HCT116 (cell line): ENCODE measurements at regions not wholly inside any gene's neighbourhood (a gene's known extent, or its start where the extent isn't known, plus 50 kb on each side); places are given as distances from the start of the nearest gene placed in this dataset.

Source experiments
- ATAC-seq: fragments of 200-7000 bp; cut with Tn5 transposase; 2 replicates; pipeline ENCODE4 v1.9.1; 2020; ENCODE audit warnings: mild to moderate bottlenecking, moderate library complexity
- BruUV-seq: library from RNA; stranded (reverse); fragments of 400-500 nt; replicated peaks from 2 replicates; lab custom pipeline; 2021; lab: Mats Ljungman, UMichigan
- CTCF ChIA-PET: fragments of 300-600 bp; sonication (Branson Sonifier 250); formaldehyde crosslinking; loops from one replicate; lab custom pipeline; 2021; ENCODE audit warnings: antibody characterized with exemption; lab: Charles Lee
- POLR2A ChIA-PET: fragments of 300-600, 350-600 bp; sonication (Branson Sonifier 250); formaldehyde crosslinking; loops from one replicate; lab custom pipeline; 2021; ENCODE audit warnings: antibody characterized with exemption; lab: Charles Lee
- RAD21 ChIA-PET, 2 experiments: fragments of 300-600 bp; sonication (Branson Sonifier 250); formaldehyde crosslinking; loops; one replicate each; lab custom pipeline; 2023; ENCODE audit warnings: low total read pairs in 2 of 2; ENCODE audit not compliant: uncharacterized antibody in 2 of 2, unreplicated experiment in 2 of 2, low non-redundant PET in 1 of 2; lab: Charles Lee
- DNase-seq: peaks from one replicate; pipeline ENCODE4 v3.0.0-alpha.2; 2010; ENCODE audit warnings: low read depth, low spot score
- H2AFZ ChIP-seq: fragments of 200-600 bp; shearing (Covaris generic), sonication (generic); 2 replicates; pipeline ENCODE4 v1.6.1; 2017; ENCODE audit warnings: low read depth, mixed run types, mixed read lengths, antibody characterized with exemption, low read length; ENCODE audit not compliant: poor library complexity, severe bottlenecking
- H3K27ac ChIP-seq: 2 replicates; pipeline ENCODE4 v1.5.1; 2012; ENCODE audit warnings: low read depth, low read length
- H3K27me3 ChIP-seq: fragments of 200-600 bp; sonication (generic); 2 replicates; pipeline ENCODE4 v1.6.1; 2016; ENCODE audit warnings: mixed run types, low read length, mixed read lengths; ENCODE audit not compliant: insufficient read depth
- H3K36me3 ChIP-seq, 2 experiments: fragments of 200-500 bp in 1 of 2; fragments of 200-600 bp in 1 of 2; sonication (Bioruptor generic) in 1 of 2; sonication (generic) in 1 of 2; 2 replicates each; pipeline versions ENCODE4 v1.5.1 to v1.6.1; 2014 to 2016; ENCODE audit warnings: low read length in 2 of 2, inconsistent platforms in 1 of 2, mixed read lengths in 1 of 2, mixed run types in 1 of 2; ENCODE audit not compliant: insufficient read depth in 2 of 2, control insufficient read depth in 1 of 2
- H3K4me1 ChIP-seq, 2 experiments: fragments of 200-600 bp in 1 of 2; sonication (generic) in 1 of 2; 2 replicates each; pipeline versions ENCODE4 v1.5.1 to v1.6.1; 2012 to 2017; ENCODE audit warnings: low read length in 2 of 2, inconsistent platforms in 1 of 2, mild to moderate bottlenecking in 1 of 2, mixed read lengths in 1 of 2, mixed run types in 1 of 2, moderate library complexity in 1 of 2; ENCODE audit not compliant: insufficient read depth in 2 of 2, control insufficient read depth in 1 of 2
- H3K4me2 ChIP-seq: fragments of 200-600 bp; sonication (generic); 2 replicates; pipeline ENCODE4 v1.6.1; 2017; ENCODE audit warnings: mixed run types, low read length, mixed read lengths
- H3K4me3 ChIP-seq, 2 experiments: fragments of 200-600 bp in 1 of 2; sonication (generic) in 1 of 2; replicated peaks in 1 of 2; 2 replicates each; pipeline ENCODE4 v1.5.1; 2011 to 2016; ENCODE audit warnings: low read length in 2 of 2, control low read depth in 1 of 2, low read depth in 1 of 2, mild to moderate bottlenecking in 1 of 2, mixed read lengths in 1 of 2, mixed run types in 1 of 2
- H3K79me2 ChIP-seq: fragments of 200-600 bp; sonication (generic); 2 replicates; pipeline ENCODE4 v1.6.1; 2017; ENCODE audit warnings: mild to moderate bottlenecking, mixed run types, low read length, moderate library complexity, mixed read lengths; ENCODE audit not compliant: insufficient read depth
- H3K9ac ChIP-seq: fragments of 200-600 bp; sonication (generic); 2 replicates; pipeline ENCODE4 v1.6.1; 2016; ENCODE audit warnings: low read length, mixed read lengths
- H3K9me2 ChIP-seq: fragments of 200-600 bp; sonication (generic), shearing (Covaris generic); 2 replicates; pipeline ENCODE4 v1.6.1; 2017; ENCODE audit warnings: mixed run types, mild to moderate bottlenecking, moderate library complexity; ENCODE audit not compliant: insufficient read depth
- H3K9me3 ChIP-seq, 2 experiments: fragments of 200-500 bp in 1 of 2; fragments of 200-600 bp in 1 of 2; sonication (Bioruptor generic) in 1 of 2; sonication (generic) in 1 of 2; 2 replicates each; pipeline ENCODE4 v1.6.1; 2014 to 2017; ENCODE audit warnings: low read length in 2 of 2, mixed read lengths in 2 of 2, inconsistent platforms in 1 of 2, low read depth in 1 of 2, mild to moderate bottlenecking in 1 of 2, mixed run types in 1 of 2, moderate library complexity in 1 of 2; ENCODE audit not compliant: control insufficient read depth in 1 of 2, insufficient read depth in 1 of 2
- H4K20me1 ChIP-seq: fragments of 200-600 bp; sonication (generic), shearing (Covaris generic); 2 replicates; pipeline ENCODE4 v1.6.1; 2017; ENCODE audit warnings: mixed run types, mild to moderate bottlenecking, moderate library complexity; ENCODE audit not compliant: insufficient read depth
- CEBPB ChIP-seq: IDR thresholded peaks from 2 replicates; pipeline ENCODE4 v1.6.1; 2012; ENCODE audit warnings: low read depth
- EGR1 ChIP-seq: IDR thresholded peaks from 2 replicates; pipeline ENCODE4 v1.6.1; 2012; ENCODE audit warnings: low read depth
- ELF1 ChIP-seq: IDR thresholded peaks from 2 replicates; pipeline ENCODE4 v1.6.1; 2012; ENCODE audit warnings: low read depth, borderline replicate concordance
- EZH2phosphoT487 ChIP-seq: fragments of 200-600 bp; IDR thresholded peaks from 2 replicates; pipeline ENCODE4 v1.6.1; 2018; ENCODE audit warnings: antibody characterized with exemption, borderline replicate concordance
- FOSL1 ChIP-seq: IDR thresholded peaks from 2 replicates; pipeline ENCODE4 v1.6.1; 2012; ENCODE audit warnings: low read depth
- POLR2A ChIP-seq: IDR thresholded peaks from 2 replicates; pipeline ENCODE4 v1.7.0; 2011; ENCODE audit warnings: borderline replicate concordance; ENCODE audit not compliant: insufficient read depth, insufficient read length; ENCODE audit errors: extremely low read depth
- RAD21 ChIP-seq: IDR thresholded peaks from 2 replicates; pipeline ENCODE4 v1.6.1; 2012; ENCODE audit warnings: low read depth, mild to moderate bottlenecking
- SIN3A ChIP-seq: IDR thresholded peaks from 2 replicates; pipeline ENCODE4 v1.6.1; 2012; ENCODE audit warnings: low read depth
- TCF7L2 ChIP-seq: IDR thresholded peaks from 2 replicates; pipeline ENCODE4 v1.7.0; 2011; ENCODE audit warnings: borderline replicate concordance, inconsistent platforms; ENCODE audit not compliant: insufficient read depth, insufficient read length; ENCODE audit errors: extremely low read depth
- ZFX ChIP-seq: fragments of 450-650 bp; IDR thresholded peaks from 2 replicates; pipeline ENCODE4 v1.6.1; 2017
- ZNF274 ChIP-seq: fragments of 200-500 bp; sonication (Bioruptor generic); IDR thresholded peaks from 2 replicates; pipeline ENCODE4 v1.6.1; 2014; ENCODE audit warnings: mild to moderate bottlenecking, low read depth, low read length, inconsistent platforms
- intact Hi-C: fragments of 100-400 bp; cut with micrococcal nuclease; formaldehyde crosslinking; loops from 2 replicates; pipeline ENCODE4 v1.10.0; 2022
- TF ChIP-seq, protein P1 (sequence below): IDR thresholded peaks from 2 replicates; pipeline ENCODE4 v1.6.1; 2012
- TF ChIP-seq, protein P2 (sequence below), 3 experiments: fragments of 200-600 bp in 1 of 3; sonication (generic) in 1 of 3; IDR thresholded peaks in 2 of 3; conservative IDR thresholded peaks in 1 of 3; 2 replicates each; pipeline ENCODE4 v1.5.1; 2012 to 2017; ENCODE audit warnings: low read depth in 2 of 3, low read length in 2 of 3, antibody characterized with exemption in 1 of 3, borderline replicate concordance in 1 of 3, control low read depth in 1 of 3, mild to moderate bottlenecking in 1 of 3, mixed read lengths in 1 of 3, mixed run types in 1 of 3, moderate library complexity in 1 of 3; ENCODE audit not compliant: insufficient read depth in 1 of 3
- TF ChIP-seq, protein P3 (sequence below): IDR thresholded peaks from 2 replicates; pipeline ENCODE4 v1.6.1; 2012; ENCODE audit warnings: low read depth

DNA sequence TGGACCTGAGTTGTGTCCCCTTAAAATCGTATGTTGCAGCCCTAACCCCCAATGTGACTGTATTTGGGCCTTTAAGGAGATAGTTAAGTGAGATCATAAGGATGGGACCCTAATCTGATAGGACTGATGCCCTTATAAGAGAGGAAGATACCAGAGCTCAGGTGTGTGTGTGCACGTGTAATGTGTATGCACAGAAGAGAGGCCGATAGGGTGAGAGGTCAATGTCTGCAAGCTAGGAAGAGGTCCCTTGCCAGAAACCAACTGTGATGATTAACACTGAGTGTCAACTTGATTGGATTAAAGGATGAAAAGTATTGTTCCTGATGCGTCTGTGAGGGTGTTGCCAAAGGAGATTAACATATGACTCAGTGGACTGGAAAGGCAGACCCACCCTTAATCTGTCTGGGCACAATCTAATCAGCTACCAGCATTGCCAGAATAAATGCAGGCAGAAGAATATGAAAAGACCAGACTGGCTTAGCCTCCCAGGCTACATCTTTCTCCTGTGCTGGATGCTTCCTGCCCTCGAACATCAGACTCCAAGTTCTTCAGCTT is 299.8 kb downstream of the LRFN2 start:
- RAD21 ChIA-PET, result no interaction called here
- no peak overlapping the region for H3K9ac ChIP-seq
- BruUV-seq, result no TSS peak
- DNase-seq (no peak), ATAC-seq (no peak)
- CTCF ChIA-PET, result no interaction called here
- H4K20me1 ChIP-seq, result no peaks in the 10 kb centered on the region
- peaks cover 78% of the 10 kb centered on the region for H3K27me3 ChIP-seq
- no peaks in the 10 kb centered on the region for H3K9me3 ChIP-seq
- H3K4me3 ChIP-seq, result no peak overlapping the region
- H3K79me2 ChIP-seq, result no peaks in the 10 kb centered on the region
- no peaks in the 10 kb centered on the region for H3K9me2 ChIP-seq
- intact Hi-C loops, result no loop called here
- H2AFZ ChIP-seq, result no peak overlapping the region
- TF ChIP-seq TCF7L2, result no peak
- TF ChIP-seq EGR1, result no peak
- no peak for TF ChIP-seq CEBPB
- no peak for TF ChIP-seq RAD21
- no peak for TF ChIP-seq ZNF274
- POLR2A ChIA-PET, result no interaction called here
- no peaks in the 10 kb centered on the region for H3K36me3 ChIP-seq
- H3K27ac ChIP-seq, result no peak overlapping the region
- no peak overlapping the region for H3K4me2 ChIP-seq
- H3K4me1 ChIP-seq, result no peaks in the 10 kb centered on the region

DNA sequence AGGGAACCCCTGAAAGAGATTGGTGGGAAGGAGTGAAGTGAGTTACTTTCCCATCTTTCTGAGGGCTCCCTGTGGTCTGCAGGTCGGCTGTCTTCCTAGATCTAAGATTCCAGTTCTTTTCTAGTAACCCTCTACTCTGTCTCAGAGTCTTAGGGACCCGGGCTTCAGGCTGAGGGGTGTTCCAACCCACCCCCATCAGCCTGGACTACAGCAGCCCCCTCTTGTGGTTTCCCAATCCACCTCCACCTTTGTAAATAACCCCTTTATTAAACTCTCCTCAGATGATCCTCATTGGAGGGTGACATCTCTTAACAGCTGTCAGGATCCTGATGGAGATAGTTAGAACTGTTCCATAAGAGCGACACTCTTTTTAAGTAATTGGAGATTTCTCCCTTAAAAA is 300.4 kb downstream of the LRFN2 start:
- ChIA-PET RAD21 (no interaction called here), POLR2A (no interaction called here), CTCF (no interaction called here)
- intact Hi-C loops, result no loop called here
- Histone ChIP-seq H3K79me2 (no peaks in the 10 kb centered on the region), H3K4me2 (no peak overlapping the region), H3K27ac (no peak overlapping the region), H3K27me3 (peaks cover 77% of the 10 kb centered on the region), H3K4me3 (no peak overlapping the region), H2AFZ (no peak overlapping the region), H4K20me1 (no peaks in the 10 kb centered on the region), H3K4me1 (no peaks in the 10 kb centered on the region), H3K9me3 (no peaks in the 10 kb centered on the region), H3K36me3 (no peaks in the 10 kb centered on the region), H3K9me2 (no peaks in the 10 kb centered on the region), H3K9ac (no peak overlapping the region)
- no TSS peak for BruUV-seq
- DNase-seq (no peak), ATAC-seq (no peak)
- TF ChIP-seq POLR2A, result no peak
- no peak for TF ChIP-seq ELF1
- TF ChIP-seq, protein P1, sequence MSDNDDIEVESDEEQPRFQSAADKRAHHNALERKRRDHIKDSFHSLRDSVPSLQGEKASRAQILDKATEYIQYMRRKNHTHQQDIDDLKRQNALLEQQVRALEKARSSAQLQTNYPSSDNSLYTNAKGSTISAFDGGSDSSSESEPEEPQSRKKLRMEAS, result no peak
- TF ChIP-seq EZH2phosphoT487, result no peak
- TF ChIP-seq, protein P2, sequence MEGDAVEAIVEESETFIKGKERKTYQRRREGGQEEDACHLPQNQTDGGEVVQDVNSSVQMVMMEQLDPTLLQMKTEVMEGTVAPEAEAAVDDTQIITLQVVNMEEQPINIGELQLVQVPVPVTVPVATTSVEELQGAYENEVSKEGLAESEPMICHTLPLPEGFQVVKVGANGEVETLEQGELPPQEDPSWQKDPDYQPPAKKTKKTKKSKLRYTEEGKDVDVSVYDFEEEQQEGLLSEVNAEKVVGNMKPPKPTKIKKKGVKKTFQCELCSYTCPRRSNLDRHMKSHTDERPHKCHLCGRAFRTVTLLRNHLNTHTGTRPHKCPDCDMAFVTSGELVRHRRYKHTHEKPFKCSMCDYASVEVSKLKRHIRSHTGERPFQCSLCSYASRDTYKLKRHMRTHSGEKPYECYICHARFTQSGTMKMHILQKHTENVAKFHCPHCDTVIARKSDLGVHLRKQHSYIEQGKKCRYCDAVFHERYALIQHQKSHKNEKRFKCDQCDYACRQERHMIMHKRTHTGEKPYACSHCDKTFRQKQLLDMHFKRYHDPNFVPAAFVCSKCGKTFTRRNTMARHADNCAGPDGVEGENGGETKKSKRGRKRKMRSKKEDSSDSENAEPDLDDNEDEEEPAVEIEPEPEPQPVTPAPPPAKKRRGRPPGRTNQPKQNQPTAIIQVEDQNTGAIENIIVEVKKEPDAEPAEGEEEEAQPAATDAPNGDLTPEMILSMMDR (IDR thresholded peaks at IDR 0.05 in 2 of 3, conservative IDR thresholded peaks at IDR 0.05 in 1 of 3; ENCODE audit: borderline replicate concordance in 1 of 3, insufficient read depth in 1 of 3, low read depth in 2 of 3, low read length in 2 of 3), result no peak
- TF ChIP-seq ZFX, result no peak
- no peak for TF ChIP-seq SIN3A
- TF ChIP-seq FOSL1, result no peak
- TF ChIP-seq, protein P3, sequence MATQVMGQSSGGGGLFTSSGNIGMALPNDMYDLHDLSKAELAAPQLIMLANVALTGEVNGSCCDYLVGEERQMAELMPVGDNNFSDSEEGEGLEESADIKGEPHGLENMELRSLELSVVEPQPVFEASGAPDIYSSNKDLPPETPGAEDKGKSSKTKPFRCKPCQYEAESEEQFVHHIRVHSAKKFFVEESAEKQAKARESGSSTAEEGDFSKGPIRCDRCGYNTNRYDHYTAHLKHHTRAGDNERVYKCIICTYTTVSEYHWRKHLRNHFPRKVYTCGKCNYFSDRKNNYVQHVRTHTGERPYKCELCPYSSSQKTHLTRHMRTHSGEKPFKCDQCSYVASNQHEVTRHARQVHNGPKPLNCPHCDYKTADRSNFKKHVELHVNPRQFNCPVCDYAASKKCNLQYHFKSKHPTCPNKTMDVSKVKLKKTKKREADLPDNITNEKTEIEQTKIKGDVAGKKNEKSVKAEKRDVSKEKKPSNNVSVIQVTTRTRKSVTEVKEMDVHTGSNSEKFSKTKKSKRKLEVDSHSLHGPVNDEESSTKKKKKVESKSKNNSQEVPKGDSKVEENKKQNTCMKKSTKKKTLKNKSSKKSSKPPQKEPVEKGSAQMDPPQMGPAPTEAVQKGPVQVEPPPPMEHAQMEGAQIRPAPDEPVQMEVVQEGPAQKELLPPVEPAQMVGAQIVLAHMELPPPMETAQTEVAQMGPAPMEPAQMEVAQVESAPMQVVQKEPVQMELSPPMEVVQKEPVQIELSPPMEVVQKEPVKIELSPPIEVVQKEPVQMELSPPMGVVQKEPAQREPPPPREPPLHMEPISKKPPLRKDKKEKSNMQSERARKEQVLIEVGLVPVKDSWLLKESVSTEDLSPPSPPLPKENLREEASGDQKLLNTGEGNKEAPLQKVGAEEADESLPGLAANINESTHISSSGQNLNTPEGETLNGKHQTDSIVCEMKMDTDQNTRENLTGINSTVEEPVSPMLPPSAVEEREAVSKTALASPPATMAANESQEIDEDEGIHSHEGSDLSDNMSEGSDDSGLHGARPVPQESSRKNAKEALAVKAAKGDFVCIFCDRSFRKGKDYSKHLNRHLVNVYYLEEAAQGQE, result no peak
